ENCODE measurements at regions not wholly inside any gene's neighbourhood (a gene's known extent, or its start where the extent isn't known, plus 50 kb on each side); places are given as distances from the start of the nearest gene placed in this dataset.
"Not testable (repeated sequence)": the region's sequence is repeated elsewhere in the genome, so short reads cannot be mapped to it uniquely, and the experiment has no call there.

- in situ Hi-C loops (cut with HindIII; ENCODE audit: low sequenced_read_pairs), result no loop called here
Measured at GRCh38 chr14:54010981-54011380, 54.4 kb upstream of the BMP4 start.

GRCh38 chr14:54023027-54023426 is 66.4 kb upstream of the BMP4 start:
- in situ Hi-C loops (cut with HindIII; ENCODE audit: low sequenced_read_pairs), result no loop called here

- in situ Hi-C loops (cut with HindIII; ENCODE audit: low sequenced_read_pairs), result no loop called here
Measured at GRCh38 chr14:54025661-54026060, 69.0 kb upstream of the BMP4 start.

GRCh38 chr14:54026671-54027070 is 70.0 kb upstream of the BMP4 start:
- in situ Hi-C loops (cut with HindIII; ENCODE audit: low sequenced_read_pairs), result no loop called here

GRCh38 chr14:54030996-54031395 is 74.4 kb upstream of the BMP4 start:
- in situ Hi-C loops (cut with HindIII; ENCODE audit: low sequenced_read_pairs), result not testable (repeated sequence)

- in situ Hi-C loops (cut with HindIII; ENCODE audit: low sequenced_read_pairs), result not testable (repeated sequence)
Measured at GRCh38 chr14:54033285-54033684, 76.7 kb upstream of the BMP4 start.

GRCh38 chr14:54038724-54039123 is 82.1 kb upstream of the BMP4 start:
- in situ Hi-C loops (cut with HindIII; ENCODE audit: low sequenced_read_pairs), result no loop called here

- in situ Hi-C loops (cut with HindIII; ENCODE audit: low sequenced_read_pairs), result no loop called here
Measured at GRCh38 chr14:54039311-54039710, 82.7 kb upstream of the BMP4 start.

- in situ Hi-C loops (cut with HindIII; ENCODE audit: low sequenced_read_pairs), result no loop called here
Measured at GRCh38 chr14:54040846-54041245, 84.2 kb upstream of the BMP4 start.

- in situ Hi-C loops (cut with HindIII; ENCODE audit: low sequenced_read_pairs), result no loop called here
Measured at GRCh38 chr14:54046250-54046649, 89.6 kb upstream of the BMP4 start.

GRCh38 chr14:54047645-54048308 is 91.2 kb upstream of the BMP4 start:
- in situ Hi-C loops (cut with HindIII; ENCODE audit: low sequenced_read_pairs), result no loop called here

- in situ Hi-C loops (cut with HindIII; ENCODE audit: low sequenced_read_pairs), result no loop called here
Measured at GRCh38 chr14:54048311-54048710, 91.7 kb upstream of the BMP4 start.

- in situ Hi-C loops (cut with HindIII; ENCODE audit: low sequenced_read_pairs), result no loop called here
Measured at GRCh38 chr14:54048736-54049135, 92.1 kb upstream of the BMP4 start.

- in situ Hi-C loops (cut with HindIII; ENCODE audit: low sequenced_read_pairs), result no loop called here
Measured at GRCh38 chr14:54050759-54051158, 94.1 kb upstream of the BMP4 start.

GRCh38 chr14:54052696-54053385 is 96.2 kb upstream of the BMP4 start:
- in situ Hi-C loops (cut with HindIII; ENCODE audit: low sequenced_read_pairs), result no loop called here

- in situ Hi-C loops (cut with HindIII; ENCODE audit: low sequenced_read_pairs), result no loop called here
Measured at GRCh38 chr14:54053386-54053745, 96.7 kb upstream of the BMP4 start.

- in situ Hi-C loops (cut with HindIII; ENCODE audit: low sequenced_read_pairs), result no loop called here
Measured at GRCh38 chr14:54058505-54058904, 101.9 kb upstream of the BMP4 start.

GRCh38 chr14:54083549-54084239 is 127.1 kb upstream of the BMP4 start:
- in situ Hi-C loops (cut with HindIII; ENCODE audit: low sequenced_read_pairs), result no loop called here

- in situ Hi-C loops (cut with HindIII; ENCODE audit: low sequenced_read_pairs), result no loop called here
Measured at GRCh38 chr14:54085232-54085761, 128.7 kb upstream of the BMP4 start.

GRCh38 chr14:54085841-54086240 is 129.2 kb upstream of the BMP4 start:
- in situ Hi-C loops (cut with HindIII; ENCODE audit: low sequenced_read_pairs), result no loop called here

- in situ Hi-C loops (cut with HindIII; ENCODE audit: low sequenced_read_pairs), result no loop called here
Measured at GRCh38 chr14:54086767-54087166, 130.1 kb upstream of the BMP4 start.

GRCh38 chr14:54087376-54087775 is 130.8 kb upstream of the BMP4 start:
- in situ Hi-C loops (cut with HindIII; ENCODE audit: low sequenced_read_pairs), result no loop called here
